T-helper 1 cell treated with Interleukin-12 subunit alpha and Interleukin-12 subunit beta and Interleukin-4 antibody, amounts not matched to agents 30 μg/mL and 1 μg/mL, for 36 hours (primary cell): ENCODE measurements at regions not wholly inside any gene's neighbourhood (a gene's known extent, or its start where the extent isn't known, plus 50 kb on each side); places are given as distances from the start of the nearest gene placed in this dataset.

Experiments used
- H3K27ac Mint-ChIP-seq: one replicate; pipeline ENCODE4 v1.8.0; 2021; ENCODE audit warnings: mild to moderate bottlenecking, mixed read lengths
- H3K27me3 Mint-ChIP-seq: one replicate; pipeline ENCODE4 v1.8.0; 2021; ENCODE audit warnings: low read depth, mixed read lengths
- H3K36me3 Mint-ChIP-seq: one replicate; pipeline ENCODE4 v1.8.0; 2021; ENCODE audit warnings: low read depth, mixed read lengths
- H3K4me1 Mint-ChIP-seq: one replicate; pipeline ENCODE4 v1.8.0; 2021; ENCODE audit warnings: low read depth, mixed read lengths
- H3K4me3 Mint-ChIP-seq: one replicate; pipeline ENCODE4 v1.8.0; 2021; ENCODE audit warnings: mild to moderate bottlenecking, moderate library complexity, mixed read lengths
- H3K9me3 Mint-ChIP-seq: one replicate; pipeline ENCODE4 v1.8.0; 2021; ENCODE audit warnings: mixed read lengths

- H3K4me3 Mint-ChIP-seq = no peak overlapping the region
- H3K4me1 Mint-ChIP-seq = no peaks in the 10 kb centered on the region
- no peak overlapping the region for H3K27ac Mint-ChIP-seq
- H3K36me3 Mint-ChIP-seq = no peaks in the 10 kb centered on the region
- H3K27me3 Mint-ChIP-seq = no peaks in the 10 kb centered on the region
- H3K9me3 Mint-ChIP-seq = no peaks in the 10 kb centered on the region
Measured at GRCh38 chr9:38305582-38305981, 86.9 kb upstream of the ALDH1B1 start.

DNA sequence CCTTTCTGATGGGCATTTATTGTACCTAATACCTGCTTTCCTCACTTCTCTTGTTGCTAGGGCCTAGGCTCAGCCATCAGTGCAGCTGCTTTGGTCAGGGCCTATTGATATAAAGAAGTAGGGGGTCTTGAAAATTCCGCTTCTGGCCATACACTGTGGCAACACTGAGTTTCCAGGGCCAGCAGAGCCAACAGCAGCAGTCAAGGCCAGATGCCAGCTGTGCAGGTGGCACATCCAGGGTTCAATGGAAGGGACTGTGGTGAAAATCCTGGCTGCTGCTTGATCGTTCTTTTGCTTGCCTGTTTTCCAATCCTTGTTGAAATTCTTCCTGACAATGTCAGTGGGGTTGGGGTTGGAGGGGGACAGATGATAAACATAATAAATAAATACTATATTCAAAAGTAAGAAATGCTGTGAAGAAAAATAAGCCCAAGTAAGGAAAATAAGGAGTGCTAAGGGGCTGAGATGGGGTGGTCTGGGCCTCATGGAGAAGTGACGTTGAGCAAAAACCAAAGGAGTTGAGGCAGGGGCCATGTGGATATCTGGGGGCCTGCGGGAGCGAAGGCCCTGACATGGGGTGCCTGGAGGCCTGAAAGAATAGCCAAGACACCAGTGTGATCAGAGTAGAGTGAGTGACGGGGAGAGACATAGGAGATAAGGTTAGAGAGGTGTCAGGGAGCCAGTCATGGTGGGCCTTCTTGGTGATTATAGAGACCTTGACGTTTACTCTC lies 91.0 kb upstream of the ALDH1B1 start:
- Mint-ChIP-seq H3K27ac (no peak overlapping the region), H3K4me3 (no peak overlapping the region), H3K36me3 (no peaks in the 10 kb centered on the region), H3K4me1 (no peaks in the 10 kb centered on the region), H3K27me3 (peaks cover 3% of the 10 kb centered on the region), H3K9me3 (no peaks in the 10 kb centered on the region)

- Mint-ChIP-seq H3K4me3 (no peak overlapping the region), H3K27ac (no peak overlapping the region), H3K4me1 (no peaks in the 10 kb centered on the region), H3K36me3 (no peaks in the 10 kb centered on the region), H3K27me3 (peaks cover 5% of the 10 kb centered on the region), H3K9me3 (no peaks in the 10 kb centered on the region)
Measured at GRCh38 chr9:38299856-38300255, 92.6 kb upstream of the ALDH1B1 start.

DNA sequence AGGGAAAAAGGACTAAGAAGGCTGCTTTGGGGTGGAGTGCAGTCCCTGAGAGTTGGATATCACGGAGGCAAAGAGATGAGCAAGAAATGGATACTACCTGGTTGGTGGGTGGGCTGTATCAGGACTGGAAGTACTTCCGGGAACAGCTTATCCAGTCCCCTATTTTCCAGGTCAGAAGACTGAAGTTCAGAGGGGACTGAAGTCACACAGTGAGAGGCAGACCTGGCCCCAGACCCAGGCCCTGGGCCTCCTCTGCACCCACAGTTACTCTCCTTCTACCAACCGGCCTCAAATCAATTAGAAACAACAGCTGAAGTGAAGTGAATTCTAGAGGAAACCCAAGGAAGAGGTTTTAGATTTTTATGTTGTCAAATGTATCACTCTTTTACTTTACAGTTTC lies 93.6 kb upstream of the ALDH1B1 start:
- peaks cover 5% of the 10 kb centered on the region for H3K27me3 Mint-ChIP-seq
- no peak overlapping the region for H3K27ac Mint-ChIP-seq
- no peaks in the 10 kb centered on the region for H3K4me1 Mint-ChIP-seq
- no peaks in the 10 kb centered on the region for H3K9me3 Mint-ChIP-seq
- no peaks in the 10 kb centered on the region for H3K36me3 Mint-ChIP-seq
- no peak overlapping the region for H3K4me3 Mint-ChIP-seq

GRCh38 chr9:38298503-38298902 lies 94.0 kb upstream of the ALDH1B1 start:
- H3K4me3 Mint-ChIP-seq = no peak overlapping the region
- H3K4me1 Mint-ChIP-seq = no peaks in the 10 kb centered on the region
- no peaks in the 10 kb centered on the region for H3K36me3 Mint-ChIP-seq
- peaks cover 5% of the 10 kb centered on the region for H3K27me3 Mint-ChIP-seq
- H3K9me3 Mint-ChIP-seq = no peaks in the 10 kb centered on the region
- no peak overlapping the region for H3K27ac Mint-ChIP-seq

DNA sequence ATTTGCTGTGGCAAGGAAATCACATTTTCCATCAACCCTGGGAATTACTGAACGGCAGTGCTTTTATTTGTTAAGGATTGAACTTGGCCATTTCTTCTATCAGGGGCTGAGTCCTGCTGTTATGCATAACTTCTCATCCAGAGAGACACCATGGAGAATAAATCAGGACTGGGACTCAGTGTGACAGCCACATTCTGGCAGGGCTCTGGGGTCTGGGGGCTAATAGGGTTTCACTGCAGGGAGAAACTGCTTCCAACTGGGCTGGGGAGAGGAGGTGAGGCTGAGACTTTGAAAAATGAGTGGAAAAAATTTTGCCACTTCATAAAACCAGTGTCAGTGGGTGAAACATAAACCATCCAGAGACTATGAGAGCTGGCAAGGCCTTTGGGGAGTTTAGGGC lies 95.7 kb upstream of the ALDH1B1 start:
- Mint-ChIP-seq H3K27ac (no peak overlapping the region), H3K4me1 (no peaks in the 10 kb centered on the region), H3K9me3 (no peaks in the 10 kb centered on the region), H3K27me3 (peaks cover 5% of the 10 kb centered on the region), H3K36me3 (no peaks in the 10 kb centered on the region), H3K4me3 (no peak overlapping the region)

- peaks cover 5% of the 10 kb centered on the region for H3K27me3 Mint-ChIP-seq
- no peak overlapping the region for H3K4me3 Mint-ChIP-seq
- no peaks in the 10 kb centered on the region for H3K9me3 Mint-ChIP-seq
- H3K4me1 Mint-ChIP-seq = no peaks in the 10 kb centered on the region
- no peak overlapping the region for H3K27ac Mint-ChIP-seq
- H3K36me3 Mint-ChIP-seq = no peaks in the 10 kb centered on the region
Measured at GRCh38 chr9:38295764-38296163, 96.7 kb upstream of the ALDH1B1 start.

GRCh38 chr9:38294220-38294960 lies 98.1 kb upstream of the ALDH1B1 start:
- no peaks in the 10 kb centered on the region for H3K4me1 Mint-ChIP-seq
- peaks cover 5% of the 10 kb centered on the region for H3K27me3 Mint-ChIP-seq
- no peak overlapping the region for H3K4me3 Mint-ChIP-seq
- no peak overlapping the region for H3K27ac Mint-ChIP-seq
- H3K9me3 Mint-ChIP-seq = no peaks in the 10 kb centered on the region
- H3K36me3 Mint-ChIP-seq = no peaks in the 10 kb centered on the region

DNA sequence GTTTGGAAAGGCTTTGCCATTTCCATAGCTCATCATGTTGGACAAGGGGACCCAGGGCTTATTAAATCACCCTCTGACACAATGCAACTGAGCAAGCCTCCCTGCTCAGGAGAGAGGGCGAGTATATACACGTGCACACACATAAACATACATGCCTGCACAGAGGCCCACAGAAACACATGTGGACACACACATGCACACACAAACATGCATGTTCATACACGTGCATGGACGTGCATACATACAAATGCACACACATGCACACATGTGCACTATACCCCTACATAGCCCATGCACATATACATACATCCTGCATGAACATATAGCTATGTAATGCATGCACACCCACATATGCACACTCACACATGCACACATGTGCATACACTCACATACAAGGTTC lies 99.5 kb upstream of the ALDH1B1 start:
- no peaks in the 10 kb centered on the region for H3K9me3 Mint-ChIP-seq
- no peaks in the 10 kb centered on the region for H3K4me1 Mint-ChIP-seq

DNA sequence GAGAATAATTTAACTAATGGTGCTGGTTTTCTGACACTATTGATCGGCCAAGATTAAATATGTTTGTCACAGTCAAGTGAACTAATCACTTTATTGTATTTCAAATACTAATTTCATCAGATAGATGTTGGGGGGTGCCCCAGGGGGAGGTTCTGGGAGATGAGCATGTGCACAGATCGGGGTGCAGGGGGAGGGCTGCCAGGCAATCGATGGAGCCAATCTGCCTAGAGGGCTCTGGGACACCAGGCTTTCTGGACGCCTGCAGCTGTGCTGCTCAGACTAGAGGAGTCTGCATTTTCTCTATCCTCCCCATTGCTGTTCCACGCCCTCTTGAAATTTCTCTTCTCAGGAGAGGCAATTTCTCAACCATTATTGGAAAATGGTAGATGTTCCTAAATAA lies 100.0 kb upstream of the ALDH1B1 start:
- no peaks in the 10 kb centered on the region for H3K4me1 Mint-ChIP-seq
- H3K27ac Mint-ChIP-seq = no peak overlapping the region
- no peak overlapping the region for H3K4me3 Mint-ChIP-seq
- H3K36me3 Mint-ChIP-seq = no peaks in the 10 kb centered on the region
- no peaks in the 10 kb centered on the region for H3K9me3 Mint-ChIP-seq
- H3K27me3 Mint-ChIP-seq = peaks cover 5% of the 10 kb centered on the region

More for the DNA sequence above, 99.5 kb upstream of the ALDH1B1 start:
- no peak overlapping the region for H3K4me3 Mint-ChIP-seq
- H3K36me3 Mint-ChIP-seq = no peaks in the 10 kb centered on the region
- H3K27me3 Mint-ChIP-seq = peaks cover 5% of the 10 kb centered on the region
- H3K27ac Mint-ChIP-seq = no peak overlapping the region

DNA sequence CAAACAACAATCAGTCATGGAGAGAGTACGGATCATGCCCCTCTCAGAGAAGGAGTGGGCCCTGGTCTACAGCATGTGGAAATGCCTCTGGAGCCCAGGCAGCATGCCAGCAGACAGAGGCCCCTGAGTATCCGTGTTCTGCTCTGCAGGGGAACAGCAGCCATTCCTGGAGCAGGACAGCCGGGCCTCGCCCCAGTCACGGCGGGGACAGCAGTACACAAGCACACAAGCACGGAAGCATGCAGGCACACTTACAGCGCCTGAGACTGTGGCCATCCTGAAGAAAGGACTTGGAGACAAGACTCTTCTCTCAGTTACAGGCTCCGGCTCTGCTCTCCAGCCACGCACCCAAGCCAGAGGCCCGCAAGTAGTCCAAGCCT lies 102.6 kb upstream of the ALDH1B1 start:
- Mint-ChIP-seq H3K4me3 (no peak overlapping the region), H3K27ac (no peak overlapping the region), H3K9me3 (no peaks in the 10 kb centered on the region), H3K27me3 (no peaks in the 10 kb centered on the region), H3K36me3 (no peaks in the 10 kb centered on the region), H3K4me1 (no peaks in the 10 kb centered on the region)

DNA sequence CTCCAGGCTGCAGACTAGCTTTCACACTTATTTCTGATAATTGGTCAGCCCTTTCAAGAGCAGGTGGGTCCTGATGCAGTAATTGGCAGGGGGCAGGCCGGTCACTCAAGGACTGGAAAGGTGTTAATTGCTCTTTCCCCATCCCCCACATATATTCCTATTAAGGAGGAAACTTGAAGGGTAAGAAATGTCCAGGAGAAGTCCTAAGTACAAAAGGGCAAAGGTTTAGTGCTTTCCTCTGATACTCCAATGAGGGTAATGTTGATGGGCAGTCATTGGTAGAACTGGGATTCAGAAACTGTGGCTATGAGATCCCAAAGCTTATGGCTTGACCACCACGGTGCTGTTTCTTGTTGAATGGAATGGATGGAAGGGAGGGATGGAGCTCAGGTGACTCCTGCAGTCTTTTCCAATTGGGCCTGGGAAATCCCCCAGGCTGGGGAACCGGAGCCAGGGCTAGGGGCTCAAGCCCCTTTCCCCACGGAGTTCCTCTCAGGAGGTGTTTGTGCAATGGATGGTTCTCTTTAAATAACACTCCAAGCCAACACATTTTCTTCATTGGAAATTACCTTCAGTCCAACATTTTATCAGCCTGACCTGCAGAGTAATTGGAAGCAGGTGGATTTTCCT lies 103.2 kb upstream of the ALDH1B1 start:
- Mint-ChIP-seq H3K4me3 (no peak overlapping the region), H3K9me3 (no peaks in the 10 kb centered on the region), H3K36me3 (no peaks in the 10 kb centered on the region), H3K4me1 (no peaks in the 10 kb centered on the region), H3K27ac (no peak overlapping the region), H3K27me3 (no peaks in the 10 kb centered on the region)

GRCh38 chr9:38288502-38288901 lies 104.0 kb upstream of the ALDH1B1 start:
- H3K36me3 Mint-ChIP-seq = no peaks in the 10 kb centered on the region
- no peak overlapping the region for H3K4me3 Mint-ChIP-seq
- no peaks in the 10 kb centered on the region for H3K9me3 Mint-ChIP-seq
- no peaks in the 10 kb centered on the region for H3K4me1 Mint-ChIP-seq
- no peaks in the 10 kb centered on the region for H3K27me3 Mint-ChIP-seq
- H3K27ac Mint-ChIP-seq = no peak overlapping the region

DNA sequence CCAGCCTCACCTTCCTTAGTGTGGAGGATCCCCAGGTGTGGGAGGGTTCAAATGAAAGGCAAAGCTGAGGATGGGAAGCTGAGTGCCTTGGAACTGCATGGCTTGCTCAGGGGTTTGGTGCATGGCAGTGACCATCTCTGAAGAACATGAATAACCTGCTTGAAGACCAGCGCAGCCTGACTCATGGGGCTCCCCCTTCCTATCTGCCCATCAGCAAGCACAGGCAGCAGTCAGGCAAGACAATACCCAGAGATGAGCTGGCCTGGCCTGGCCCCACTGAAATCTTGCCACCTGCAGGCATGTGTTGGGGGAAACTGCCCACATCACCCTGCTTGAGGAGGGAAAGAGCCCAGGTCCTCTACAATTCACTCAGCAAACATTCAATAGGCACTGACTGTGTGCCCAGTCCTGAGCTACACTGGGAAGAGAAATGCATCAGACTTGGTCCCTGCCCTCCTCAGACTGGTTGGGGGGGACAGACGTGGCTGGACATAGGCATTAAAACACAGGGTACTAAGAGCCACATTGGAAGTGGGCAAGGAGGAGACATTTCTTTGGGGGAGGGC lies 105.0 kb upstream of the ALDH1B1 start:
- Mint-ChIP-seq H3K36me3 (no peaks in the 10 kb centered on the region), H3K9me3 (no peaks in the 10 kb centered on the region), H3K27me3 (no peaks in the 10 kb centered on the region), H3K4me3 (no peak overlapping the region), H3K4me1 (no peaks in the 10 kb centered on the region), H3K27ac (no peak overlapping the region)

DNA sequence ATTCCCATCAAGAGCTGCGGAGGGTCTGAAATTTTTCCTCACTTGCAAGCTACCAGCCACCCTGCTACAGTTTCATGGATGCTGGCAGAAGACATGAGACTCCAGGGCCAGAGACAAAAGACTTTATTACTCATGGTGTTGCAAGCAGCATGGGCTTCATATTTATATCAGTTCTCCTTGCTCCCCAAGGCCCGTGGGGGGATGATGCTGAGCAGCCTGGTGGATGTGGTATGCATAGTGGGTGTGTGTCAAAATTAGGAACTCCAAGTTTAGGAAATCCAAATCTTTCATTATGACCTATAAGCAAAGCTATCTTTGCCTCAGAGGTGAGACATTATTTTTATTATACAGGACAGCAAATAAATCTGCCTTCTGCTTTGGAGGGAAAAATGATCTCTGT lies 105.7 kb upstream of the ALDH1B1 start:
- Mint-ChIP-seq H3K4me3 (no peak overlapping the region), H3K27me3 (no peaks in the 10 kb centered on the region), H3K4me1 (no peaks in the 10 kb centered on the region), H3K36me3 (no peaks in the 10 kb centered on the region), H3K27ac (no peak overlapping the region), H3K9me3 (no peaks in the 10 kb centered on the region)
